OCI-LY3 (cell line): ENCODE measurements at regions not wholly inside any gene's neighbourhood (a gene's known extent, or its start where the extent isn't known, plus 50 kb on each side); places are given as distances from the start of the nearest gene placed in this dataset.

ENCODE experiments used
- H2AFZ ChIP-seq: fragments of 200-600, 300-600 bp; shearing (Covaris generic); 2 replicates; pipeline ENCODE4 v1.6.0; 2014; ENCODE audit warnings: antibody characterized with exemption, low read depth, low read length
- H3K27ac ChIP-seq: fragments of 200-600, 300-600 bp; sonication (generic); 2 replicates; pipeline ENCODE4 v1.5.1; 2014; ENCODE audit warnings: mild to moderate bottlenecking, low read length, moderate library complexity, mixed read lengths
- H3K27me3 ChIP-seq: fragments of 200-600, 300-600 bp; sonication (generic); 2 replicates; pipeline ENCODE4 v1.6.1; 2014; ENCODE audit warnings: low read depth, low read length, mixed read lengths
- H3K36me3 ChIP-seq: fragments of 200-600, 300-600 bp; sonication (generic); replicated peaks from 2 replicates; pipeline ENCODE3; 2014; ENCODE audit warnings: low read depth, low read length, mixed read lengths
- H3K4me1 ChIP-seq: fragments of 300-600, 200-600 bp; sonication (generic); 2 replicates; pipeline ENCODE4 v1.6.1; 2014; ENCODE audit warnings: low read length, mixed read lengths
- H3K4me2 ChIP-seq: fragments of 200-600, 300-600 bp; sonication (generic); 2 replicates; pipeline ENCODE4 v1.6.1; 2014; ENCODE audit warnings: low read length, mixed read lengths
- H3K4me3 ChIP-seq: fragments of 300-600, 200-600 bp; sonication (generic); 2 replicates; pipeline ENCODE4 v1.5.1; 2014; ENCODE audit warnings: antibody characterized with exemption, mild to moderate bottlenecking, low read length, moderate library complexity
- H3K79me2 ChIP-seq: fragments of 300-600, 200-600 bp; shearing (Covaris generic); 2 replicates; pipeline ENCODE4 v1.6.1; 2014; ENCODE audit warnings: mild to moderate bottlenecking, low read length, mixed read lengths
- H3K9ac ChIP-seq: fragments of 300-600, 200-600 bp; shearing (Covaris generic); 2 replicates; pipeline ENCODE4 v1.6.0; 2014; ENCODE audit warnings: mild to moderate bottlenecking, low read length, moderate library complexity
- H3K9me3 ChIP-seq: fragments of 200-600, 300-600 bp; shearing (Covaris generic); 2 replicates; pipeline ENCODE4 v1.6.1; 2014; ENCODE audit warnings: low read length, mixed read lengths; ENCODE audit not compliant: insufficient read depth
- H4K20me1 ChIP-seq: fragments of 200-600, 300-600 bp; sonication (generic); 2 replicates; pipeline ENCODE4 v1.6.1; 2016; ENCODE audit warnings: low read length, mixed read lengths; ENCODE audit not compliant: insufficient read depth
- EZH2phosphoT487 ChIP-seq: fragments of 200-600 bp; shearing (Covaris generic); IDR thresholded peaks from 2 replicates; pipeline ENCODE4 v1.6.1; 2018; ENCODE audit warnings: antibody characterized with exemption, mixed run types, low read depth
- TF ChIP-seq, protein P1 (sequence below): fragments of 200-600, 300-600 bp; sonication (generic); IDR thresholded peaks from 2 replicates; pipeline ENCODE4 v1.5.1; 2014; ENCODE audit warnings: antibody characterized with exemption, low read length, low read depth

DNA sequence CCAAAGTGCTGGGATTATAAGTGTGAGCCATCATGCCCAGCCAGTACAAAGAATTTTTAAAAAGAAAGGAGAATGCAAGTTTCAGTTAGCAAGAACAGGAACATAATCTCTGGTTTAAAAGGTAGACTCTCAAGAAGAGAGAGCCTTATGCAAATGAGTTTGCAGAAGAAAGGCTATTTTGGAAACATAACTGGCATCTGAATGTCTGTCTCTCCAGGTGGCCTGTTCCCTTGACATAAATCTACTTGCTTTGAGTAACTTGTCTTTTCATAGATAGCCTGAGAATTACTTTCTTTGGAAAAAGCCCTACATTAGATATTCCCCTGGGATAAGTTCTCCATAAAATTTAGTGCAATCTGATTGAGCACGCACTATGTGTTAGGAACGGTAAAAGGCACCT is 109.6 kb downstream of the ICOS start:
- H3K79me2 ChIP-seq = no peaks in the 10 kb centered on the region
- no peak for TF ChIP-seq EZH2phosphoT487
- TF ChIP-seq, protein P1, sequence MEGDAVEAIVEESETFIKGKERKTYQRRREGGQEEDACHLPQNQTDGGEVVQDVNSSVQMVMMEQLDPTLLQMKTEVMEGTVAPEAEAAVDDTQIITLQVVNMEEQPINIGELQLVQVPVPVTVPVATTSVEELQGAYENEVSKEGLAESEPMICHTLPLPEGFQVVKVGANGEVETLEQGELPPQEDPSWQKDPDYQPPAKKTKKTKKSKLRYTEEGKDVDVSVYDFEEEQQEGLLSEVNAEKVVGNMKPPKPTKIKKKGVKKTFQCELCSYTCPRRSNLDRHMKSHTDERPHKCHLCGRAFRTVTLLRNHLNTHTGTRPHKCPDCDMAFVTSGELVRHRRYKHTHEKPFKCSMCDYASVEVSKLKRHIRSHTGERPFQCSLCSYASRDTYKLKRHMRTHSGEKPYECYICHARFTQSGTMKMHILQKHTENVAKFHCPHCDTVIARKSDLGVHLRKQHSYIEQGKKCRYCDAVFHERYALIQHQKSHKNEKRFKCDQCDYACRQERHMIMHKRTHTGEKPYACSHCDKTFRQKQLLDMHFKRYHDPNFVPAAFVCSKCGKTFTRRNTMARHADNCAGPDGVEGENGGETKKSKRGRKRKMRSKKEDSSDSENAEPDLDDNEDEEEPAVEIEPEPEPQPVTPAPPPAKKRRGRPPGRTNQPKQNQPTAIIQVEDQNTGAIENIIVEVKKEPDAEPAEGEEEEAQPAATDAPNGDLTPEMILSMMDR = no peak
- H2AFZ ChIP-seq = no peak overlapping the region
- peak overlapping the region; percentile 80 for H3K27ac ChIP-seq
- H3K9ac ChIP-seq = peak overlapping the region; percentile 49
- H3K4me1 ChIP-seq = peaks cover 62% of the 10 kb centered on the region
- H4K20me1 ChIP-seq = no peaks in the 10 kb centered on the region
- H3K36me3 ChIP-seq = no peaks in the 10 kb centered on the region
- H3K4me2 ChIP-seq = peak overlapping the region; percentile 63
- peaks cover 3% of the 10 kb centered on the region; the same call in 1 of the 2 replicates for H3K9me3 ChIP-seq
- no peaks in the 10 kb centered on the region for H3K27me3 ChIP-seq
- H3K4me3 ChIP-seq = peak overlapping the region; percentile 39

DNA sequence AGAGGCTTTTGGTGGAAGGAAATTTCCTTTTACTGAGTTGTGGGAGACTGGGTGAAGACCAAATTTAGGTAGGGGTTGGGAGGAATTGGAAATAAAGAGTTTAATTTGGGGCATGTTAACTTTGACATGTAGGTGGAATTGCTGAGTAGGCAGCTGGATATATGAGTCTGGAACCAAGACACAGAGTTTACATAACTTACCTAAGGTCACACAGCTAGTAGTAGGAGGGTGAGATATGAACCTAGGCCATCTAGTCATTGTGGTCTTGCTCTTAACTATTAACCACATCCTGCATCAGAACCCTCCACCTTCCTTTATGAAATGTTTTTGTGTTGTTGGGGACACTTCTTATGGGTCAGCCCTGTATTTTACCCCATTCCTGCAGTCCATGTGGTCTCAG is 113.1 kb downstream of the ICOS start:
- Histone ChIP-seq H2AFZ (no peak overlapping the region), H3K4me3 (no peak overlapping the region), H3K4me2 (no peak overlapping the region), H3K9me3 (no peaks in the 10 kb centered on the region), H3K9ac (no peak overlapping the region), H4K20me1 (no peaks in the 10 kb centered on the region), H3K36me3 (no peaks in the 10 kb centered on the region), H3K79me2 (no peaks in the 10 kb centered on the region), H3K27ac (no peak overlapping the region), H3K4me1 (peaks cover 51% of the 10 kb centered on the region), H3K27me3 (no peaks in the 10 kb centered on the region)
- TF ChIP-seq, protein P1 = no peak
- TF ChIP-seq EZH2phosphoT487 = no peak

DNA sequence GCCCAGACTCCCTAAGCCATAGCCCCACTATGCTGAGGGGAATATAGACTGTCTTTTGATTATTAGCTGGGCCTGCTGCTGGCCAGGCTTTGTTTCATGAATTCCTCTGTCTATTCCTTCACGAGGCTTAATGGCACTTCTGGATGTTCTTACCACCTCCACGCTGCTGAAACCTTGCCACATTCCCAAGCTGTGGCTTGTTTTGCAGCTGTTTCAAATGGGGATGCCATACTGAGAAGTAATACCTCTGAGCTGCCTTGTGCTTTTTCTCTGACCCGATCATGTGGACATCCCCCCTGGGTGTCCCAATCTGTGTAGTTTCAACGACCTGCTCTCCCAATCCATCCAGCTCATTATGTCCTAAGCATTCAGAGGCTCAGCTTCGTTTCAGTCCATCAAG is 114.1 kb downstream of the ICOS start:
- H3K4me3 ChIP-seq = no peak overlapping the region
- H3K36me3 ChIP-seq = no peaks in the 10 kb centered on the region
- no peaks in the 10 kb centered on the region for H3K79me2 ChIP-seq
- TF ChIP-seq, protein P1 = no peak
- no peak for TF ChIP-seq EZH2phosphoT487
- H3K9me3 ChIP-seq = no peaks in the 10 kb centered on the region
- H3K27me3 ChIP-seq = no peaks in the 10 kb centered on the region
- no peak overlapping the region for H3K4me2 ChIP-seq
- H3K9ac ChIP-seq = no peak overlapping the region
- H4K20me1 ChIP-seq = no peaks in the 10 kb centered on the region
- H3K27ac ChIP-seq = no peak overlapping the region
- 0 out of 2 replicates have a peak overlapping the region, but pooled peaks have one; percentile 34 for H2AFZ ChIP-seq
- H3K4me1 ChIP-seq = peaks cover 41% of the 10 kb centered on the region

DNA sequence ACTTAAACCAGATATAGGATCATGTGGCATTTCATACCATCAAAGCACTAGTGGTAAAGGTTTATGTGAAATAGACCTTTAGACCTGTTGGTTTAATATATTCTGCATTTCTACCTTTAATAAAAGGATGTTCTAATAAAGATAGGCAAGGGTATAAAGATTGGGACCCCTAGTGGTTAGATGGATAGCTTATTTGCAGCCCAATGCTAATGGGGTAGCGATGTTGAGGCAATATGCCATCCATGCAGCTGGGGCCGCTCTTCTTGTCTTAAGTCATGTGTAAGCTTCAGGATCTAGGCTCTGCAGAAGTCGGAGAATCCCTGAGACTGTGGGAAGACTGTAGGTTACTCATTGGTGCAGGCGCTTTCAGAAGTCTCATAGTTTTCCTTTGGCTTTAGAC is 114.9 kb downstream of the ICOS start:
- Histone ChIP-seq H3K27ac (no peak overlapping the region), H3K79me2 (no peaks in the 10 kb centered on the region), H3K9ac (no peak overlapping the region), H3K4me2 (no peak overlapping the region), H3K4me1 (peaks cover 33% of the 10 kb centered on the region), H3K4me3 (no peak overlapping the region), H2AFZ (no peak overlapping the region), H4K20me1 (no peaks in the 10 kb centered on the region), H3K36me3 (no peaks in the 10 kb centered on the region), H3K27me3 (no peaks in the 10 kb centered on the region), H3K9me3 (no peaks in the 10 kb centered on the region)
- TF ChIP-seq EZH2phosphoT487 = no peak
- TF ChIP-seq, protein P1 = peak; percentile 64
